ENCODE measurements at regions not wholly inside any gene's neighbourhood (a gene's known extent, or its start where the extent isn't known, plus 50 kb on each side); places are given as distances from the start of the nearest gene placed in this dataset.
A peak's percentile ranks its signal among the peaks of the same experiment; 100 is the strongest.

DNA sequence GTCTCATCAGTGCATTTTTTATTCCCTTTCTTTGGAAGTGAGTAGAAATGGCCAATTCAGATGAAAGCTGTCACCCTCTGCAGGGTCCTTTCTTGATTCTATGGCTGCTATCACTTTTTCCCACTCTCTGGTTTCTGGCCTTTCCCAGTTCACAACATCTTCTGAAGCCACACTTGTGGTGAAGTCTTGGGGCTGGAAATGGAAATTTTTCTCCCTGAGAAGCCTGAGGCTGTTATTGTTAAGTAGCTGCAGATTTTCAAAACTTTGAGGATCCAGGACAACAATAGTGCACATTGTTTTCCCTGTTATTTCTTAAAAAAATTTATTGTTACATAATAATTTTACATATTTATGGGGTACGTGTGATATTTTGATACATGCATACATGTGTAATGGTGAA, 250.3 kb upstream of the RASGRP1 start:
- Histone ChIP-seq H3K36me3 (replicated peaks) (no peaks in the 10 kb centered on the region), H3K27ac (no peak overlapping the region), H3K4me3 (ENCODE audit: low read depth, low read length) (no peak overlapping the region), H3K27me3 (replicated peaks) (no peaks in the 10 kb centered on the region)
- DNase-seq: no peak
- in situ Hi-C loops (cut with HindIII; ENCODE audit: low pct_ligation_motif_present, low sequenced_read_pairs): no loop called here
- TF ChIP-seq, protein P1, sequence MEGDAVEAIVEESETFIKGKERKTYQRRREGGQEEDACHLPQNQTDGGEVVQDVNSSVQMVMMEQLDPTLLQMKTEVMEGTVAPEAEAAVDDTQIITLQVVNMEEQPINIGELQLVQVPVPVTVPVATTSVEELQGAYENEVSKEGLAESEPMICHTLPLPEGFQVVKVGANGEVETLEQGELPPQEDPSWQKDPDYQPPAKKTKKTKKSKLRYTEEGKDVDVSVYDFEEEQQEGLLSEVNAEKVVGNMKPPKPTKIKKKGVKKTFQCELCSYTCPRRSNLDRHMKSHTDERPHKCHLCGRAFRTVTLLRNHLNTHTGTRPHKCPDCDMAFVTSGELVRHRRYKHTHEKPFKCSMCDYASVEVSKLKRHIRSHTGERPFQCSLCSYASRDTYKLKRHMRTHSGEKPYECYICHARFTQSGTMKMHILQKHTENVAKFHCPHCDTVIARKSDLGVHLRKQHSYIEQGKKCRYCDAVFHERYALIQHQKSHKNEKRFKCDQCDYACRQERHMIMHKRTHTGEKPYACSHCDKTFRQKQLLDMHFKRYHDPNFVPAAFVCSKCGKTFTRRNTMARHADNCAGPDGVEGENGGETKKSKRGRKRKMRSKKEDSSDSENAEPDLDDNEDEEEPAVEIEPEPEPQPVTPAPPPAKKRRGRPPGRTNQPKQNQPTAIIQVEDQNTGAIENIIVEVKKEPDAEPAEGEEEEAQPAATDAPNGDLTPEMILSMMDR (IDR thresholded peaks at IDR 0.05; ENCODE audit: low read depth, low read length, missing control alignments): no peak

DNA sequence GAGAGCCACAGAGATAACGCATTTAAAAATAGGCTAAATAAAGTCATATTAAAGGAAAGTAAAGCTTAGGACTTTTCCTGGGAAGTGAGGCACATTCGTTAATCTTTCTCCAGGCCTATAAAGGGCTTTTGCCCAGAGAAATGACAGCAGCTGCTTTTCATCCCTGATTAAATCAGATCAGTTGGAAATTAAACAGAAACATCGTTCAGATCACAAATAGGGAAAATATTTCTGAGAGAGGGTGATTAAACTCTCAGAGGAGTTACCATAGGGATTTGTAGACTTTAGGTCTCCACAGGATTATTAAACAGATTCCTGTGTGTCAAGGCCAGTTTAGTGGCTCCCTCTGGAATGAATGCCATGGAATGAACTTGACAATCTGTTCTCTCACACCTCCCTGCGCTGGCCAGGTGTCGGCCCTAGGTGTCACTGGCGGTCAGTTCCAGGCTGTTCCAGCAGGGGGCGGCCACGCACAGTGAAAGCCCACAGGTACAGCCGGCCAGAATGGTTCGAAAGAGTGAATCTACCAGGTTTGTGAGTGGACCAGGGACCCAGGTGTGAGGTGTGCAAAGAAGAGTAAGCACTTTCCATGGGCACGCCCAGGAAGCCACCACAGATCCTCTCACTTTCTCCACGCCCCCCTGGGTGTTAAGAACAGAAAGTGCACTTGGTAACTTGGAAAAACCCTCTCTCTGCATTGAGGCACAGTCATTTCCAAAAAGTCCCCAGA, 253.0 kb upstream of the RASGRP1 start:
- H3K4me3 ChIP-seq (ENCODE audit: low read depth, low read length): no peak overlapping the region
- TF ChIP-seq, protein P1 (IDR thresholded peaks at IDR 0.05; ENCODE audit: low read depth, low read length, missing control alignments): peak; percentile 100
- peak; percentile 63 for DNase-seq
- no peaks in the 10 kb centered on the region for H3K36me3 ChIP-seq (replicated peaks)
- no peaks in the 10 kb centered on the region for H3K27me3 ChIP-seq (replicated peaks)
- in situ Hi-C loops (cut with HindIII; ENCODE audit: low pct_ligation_motif_present, low sequenced_read_pairs): no loop called here
- H3K27ac ChIP-seq: no peak overlapping the region

DNA sequence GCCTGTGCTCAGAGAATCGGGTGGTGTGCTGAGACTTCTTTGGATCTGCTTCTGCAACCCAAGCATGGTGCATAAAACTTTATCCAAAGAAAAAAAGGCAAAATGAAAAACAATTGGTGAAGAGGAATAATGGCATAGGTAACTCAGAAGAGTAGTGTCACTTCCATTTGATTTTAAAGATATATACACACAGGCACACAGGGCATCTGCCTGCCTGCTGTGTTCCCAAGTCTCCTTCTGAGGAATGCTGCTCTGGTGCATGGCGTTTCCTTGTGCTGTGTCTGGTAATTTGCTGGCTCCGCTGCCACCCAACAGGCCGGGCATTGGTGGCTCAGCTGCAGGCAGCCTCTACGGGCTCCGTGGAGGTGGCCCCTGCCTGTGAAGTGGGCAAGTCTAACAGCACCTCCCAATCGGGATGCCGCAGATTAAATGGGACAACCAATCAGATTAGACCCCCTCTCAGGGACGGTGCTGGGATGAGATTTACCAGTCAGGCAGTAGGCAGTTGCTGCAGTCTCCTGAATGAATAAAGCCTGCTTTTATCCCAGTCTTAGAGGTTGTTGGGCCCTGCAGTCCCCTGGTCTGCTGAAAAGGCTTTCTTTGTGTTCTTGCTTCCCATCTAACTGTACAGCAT, 253.7 kb upstream of the RASGRP1 start:
- H3K36me3 ChIP-seq (replicated peaks): no peaks in the 10 kb centered on the region
- in situ Hi-C loops (cut with HindIII; ENCODE audit: low pct_ligation_motif_present, low sequenced_read_pairs): no loop called here
- DNase-seq: no peak
- no peak overlapping the region for H3K27ac ChIP-seq
- no peak overlapping the region for H3K4me3 ChIP-seq (ENCODE audit: low read depth, low read length)
- TF ChIP-seq, protein P1 (IDR thresholded peaks at IDR 0.05; ENCODE audit: low read depth, low read length, missing control alignments): no peak
- no peaks in the 10 kb centered on the region for H3K27me3 ChIP-seq (replicated peaks)

DNA sequence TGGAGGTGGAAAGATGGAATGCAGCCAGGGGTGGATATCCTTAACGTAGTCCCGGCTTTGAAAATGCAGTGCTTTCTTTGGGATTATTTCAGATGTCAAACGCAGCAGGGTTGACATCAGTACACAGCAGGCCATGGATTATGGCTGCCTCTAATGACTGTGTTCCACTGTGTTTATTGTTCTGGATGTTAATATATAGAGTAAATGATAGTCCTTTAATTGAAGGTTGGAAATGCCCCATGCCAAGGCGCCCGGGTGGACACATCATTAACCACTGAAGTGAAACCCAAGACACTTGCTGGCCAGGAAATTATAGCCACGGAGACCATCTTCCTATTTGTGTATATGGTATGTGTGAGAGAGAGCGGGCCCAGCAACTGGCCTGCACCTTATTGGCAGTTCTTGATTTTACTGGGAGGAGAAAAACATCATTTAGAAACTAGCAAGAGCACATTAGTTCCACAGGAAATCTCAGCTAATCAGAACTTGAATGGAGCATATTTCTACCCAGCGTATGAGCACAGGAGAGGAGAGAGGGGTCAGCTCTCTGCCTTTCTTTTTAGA, 254.9 kb upstream of the RASGRP1 start:
- Histone ChIP-seq H3K4me3 (ENCODE audit: low read depth, low read length) (no peak overlapping the region), H3K27me3 (replicated peaks) (no peaks in the 10 kb centered on the region), H3K27ac (no peak overlapping the region), H3K36me3 (replicated peaks) (no peaks in the 10 kb centered on the region)
- in situ Hi-C loops (cut with HindIII; ENCODE audit: low pct_ligation_motif_present, low sequenced_read_pairs): no loop called here
- DNase-seq: no peak
- TF ChIP-seq, protein P1 (IDR thresholded peaks at IDR 0.05; ENCODE audit: low read depth, low read length, missing control alignments): no peak

DNA sequence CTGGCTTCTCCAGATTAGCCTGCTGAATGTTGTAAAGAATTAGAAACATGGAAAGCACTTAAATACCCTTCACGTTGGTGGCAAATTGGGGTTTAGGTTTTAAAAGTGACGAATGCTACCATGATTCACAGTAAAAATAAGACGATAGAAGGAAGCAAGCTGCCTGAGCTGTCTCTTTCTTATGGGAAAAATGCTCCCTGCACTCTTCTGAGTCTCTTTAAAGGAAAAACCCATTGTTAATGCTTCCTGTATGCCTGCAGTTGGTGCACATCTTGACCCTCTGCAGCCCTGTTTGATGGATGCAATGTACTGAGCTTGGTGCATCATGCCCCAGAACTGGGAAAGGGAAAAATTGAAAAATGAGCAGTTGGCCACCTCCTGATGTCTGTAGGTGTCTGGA, 258.6 kb upstream of the RASGRP1 start:
- H3K27me3 ChIP-seq (replicated peaks): no peaks in the 10 kb centered on the region
- no peak overlapping the region for H3K4me3 ChIP-seq (ENCODE audit: low read depth, low read length)
- no peak overlapping the region for H3K27ac ChIP-seq
- TF ChIP-seq, protein P1 (IDR thresholded peaks at IDR 0.05; ENCODE audit: low read depth, low read length, missing control alignments): no peak
- H3K36me3 ChIP-seq (replicated peaks): no peaks in the 10 kb centered on the region
- peak; percentile 18 for DNase-seq
- in situ Hi-C loops (cut with HindIII; ENCODE audit: low pct_ligation_motif_present, low sequenced_read_pairs): no loop called here

All from brain microvascular endothelial cell (primary cell).